ENCODE measurements at regions not wholly inside any gene's neighbourhood (a gene's known extent, or its start where the extent isn't known, plus 50 kb on each side); places are given as distances from the start of the nearest gene placed in this dataset.

DNA sequence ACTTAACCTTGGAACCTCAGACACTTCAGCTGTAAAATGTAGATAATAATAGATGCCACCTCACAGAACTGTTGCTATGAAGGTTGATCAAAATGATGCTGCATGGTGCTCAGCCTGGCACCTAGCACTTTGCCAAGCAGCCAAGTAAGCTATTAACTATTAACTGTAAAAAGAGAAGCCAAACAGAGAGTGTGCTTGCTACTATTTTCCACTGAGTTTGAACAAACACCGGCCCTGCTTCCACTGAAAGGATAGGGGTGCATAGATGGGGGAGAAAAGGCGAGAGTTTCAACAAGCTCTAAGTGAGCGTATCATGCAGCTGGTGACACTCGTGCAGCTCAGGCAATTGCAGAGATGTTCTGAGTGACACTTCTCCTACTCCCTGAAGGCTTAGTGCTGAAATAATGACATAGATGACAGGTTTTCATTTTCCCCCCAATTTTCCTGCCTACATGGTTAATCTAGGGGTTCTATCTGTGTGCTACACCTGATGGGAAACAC lies 78.2 kb downstream of the GPR88 start:
- TF ChIP-seq EZH2 (IDR thresholded peaks at IDR 0.05; ENCODE audit: low read length, unreplicated experiment) = no peak
- TF ChIP-seq, protein P1, sequence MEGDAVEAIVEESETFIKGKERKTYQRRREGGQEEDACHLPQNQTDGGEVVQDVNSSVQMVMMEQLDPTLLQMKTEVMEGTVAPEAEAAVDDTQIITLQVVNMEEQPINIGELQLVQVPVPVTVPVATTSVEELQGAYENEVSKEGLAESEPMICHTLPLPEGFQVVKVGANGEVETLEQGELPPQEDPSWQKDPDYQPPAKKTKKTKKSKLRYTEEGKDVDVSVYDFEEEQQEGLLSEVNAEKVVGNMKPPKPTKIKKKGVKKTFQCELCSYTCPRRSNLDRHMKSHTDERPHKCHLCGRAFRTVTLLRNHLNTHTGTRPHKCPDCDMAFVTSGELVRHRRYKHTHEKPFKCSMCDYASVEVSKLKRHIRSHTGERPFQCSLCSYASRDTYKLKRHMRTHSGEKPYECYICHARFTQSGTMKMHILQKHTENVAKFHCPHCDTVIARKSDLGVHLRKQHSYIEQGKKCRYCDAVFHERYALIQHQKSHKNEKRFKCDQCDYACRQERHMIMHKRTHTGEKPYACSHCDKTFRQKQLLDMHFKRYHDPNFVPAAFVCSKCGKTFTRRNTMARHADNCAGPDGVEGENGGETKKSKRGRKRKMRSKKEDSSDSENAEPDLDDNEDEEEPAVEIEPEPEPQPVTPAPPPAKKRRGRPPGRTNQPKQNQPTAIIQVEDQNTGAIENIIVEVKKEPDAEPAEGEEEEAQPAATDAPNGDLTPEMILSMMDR (conservative IDR thresholded peaks at IDR 0.05; ENCODE audit: low read depth, low read length) = no peak
- TF ChIP-seq EZH2phosphoT487 (IDR thresholded peaks at IDR 0.05; ENCODE audit: borderline replicate concordance, low read length) = no peak
- Histone ChIP-seq H3K36me3 (ENCODE audit: low read depth, low read length) (no peaks in the 10 kb centered on the region), H3K9me3 (ENCODE audit: low read length) (no peaks in the 10 kb centered on the region), H3K9me2 (replicated peaks; ENCODE audit: low read length) (no peaks in the 10 kb centered on the region), H3K27me3 (ENCODE audit: low read length) (no peaks in the 10 kb centered on the region), H3K9ac (ENCODE audit: low read length) (no peak overlapping the region), H3K79me2 (ENCODE audit: low read length) (no peaks in the 10 kb centered on the region), H4K20me1 (ENCODE audit: low read length) (no peaks in the 10 kb centered on the region), H3K4me3 (ENCODE audit: low read length) (no peak overlapping the region), H3K4me1 (ENCODE audit: insufficient read depth, low read length) (peaks cover under 1% of the 10 kb centered on the region; the same call in 1 of the 2 replicates), H2AFZ (ENCODE audit: low read length) (no peak overlapping the region), H3K27ac (ENCODE audit: low read length) (no peak overlapping the region), H3K4me2 (ENCODE audit: low read length) (no peak overlapping the region), H3F3A (ENCODE audit: low read length, unreplicated experiment) (no peaks in the 10 kb centered on the region)
- no TSS peak for BruUV-seq (replicated peaks)
- intact Hi-C loops (cut with micrococcal nuclease) = no loop called here
- POLR2A ChIA-PET (ENCODE audit: unreplicated experiment) = no interaction called here
- CTCF ChIA-PET = no interaction called here
- ATAC-seq (no peak), DNase-seq (no peak)

DNA sequence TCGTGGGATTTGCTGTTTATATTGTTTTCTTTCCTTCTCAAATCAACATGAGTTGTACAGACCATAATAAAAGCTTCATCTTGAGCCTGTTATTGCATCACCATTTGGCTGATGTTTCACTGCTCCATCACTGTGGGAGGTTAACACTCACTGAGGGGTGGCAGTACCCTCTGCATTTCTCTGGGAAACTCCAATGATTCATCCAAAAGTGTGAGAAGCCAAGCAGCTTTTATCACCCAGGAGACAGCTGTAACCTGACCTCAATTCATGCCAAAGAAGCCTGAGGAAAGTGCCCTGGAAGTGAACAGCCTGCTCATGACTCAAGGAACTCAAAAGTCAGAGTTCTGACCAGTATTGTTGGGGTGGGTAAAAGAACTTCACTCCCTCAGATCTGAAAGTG lies 84.1 kb downstream of the GPR88 start:
- ChIA-PET CTCF (no interaction called here), POLR2A (ENCODE audit: unreplicated experiment) (no interaction called here)
- intact Hi-C loops (cut with micrococcal nuclease) = no loop called here

DNA sequence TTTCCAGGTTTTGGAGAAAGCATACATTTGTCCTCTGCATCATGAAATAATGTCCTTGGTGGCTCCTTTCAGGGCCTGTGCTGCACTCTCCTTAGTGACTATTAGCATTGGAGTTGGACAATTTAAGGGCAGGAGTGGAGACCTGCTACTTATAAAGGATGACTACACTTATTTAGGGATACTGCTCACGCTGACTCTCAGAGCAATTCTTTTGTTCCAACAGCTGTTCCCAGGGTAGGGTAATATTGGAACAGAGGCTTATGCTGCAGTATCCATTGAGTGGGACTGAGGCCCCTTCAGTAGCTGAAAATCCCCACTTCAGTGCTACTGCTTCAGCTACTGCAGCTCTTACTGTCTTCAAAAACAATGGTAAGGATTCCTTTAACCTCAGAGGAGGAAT lies 84.6 kb downstream of the GPR88 start:
- Histone ChIP-seq H3K36me3 (ENCODE audit: low read depth, low read length) (no peaks in the 10 kb centered on the region), H3K79me2 (ENCODE audit: low read length) (no peaks in the 10 kb centered on the region), H3K27ac (ENCODE audit: low read length) (peak overlapping the region; percentile 95), H3K4me2 (ENCODE audit: low read length) (peak overlapping the region; percentile 75), H3K9me2 (replicated peaks; ENCODE audit: low read length) (no peaks in the 10 kb centered on the region), H3K9ac (ENCODE audit: low read length) (peak overlapping the region; percentile 63), H2AFZ (ENCODE audit: low read length) (no peak overlapping the region), H3K4me3 (ENCODE audit: low read length) (no peak overlapping the region), H3K9me3 (ENCODE audit: low read length) (no peaks in the 10 kb centered on the region), H3K27me3 (ENCODE audit: low read length) (no peaks in the 10 kb centered on the region), H4K20me1 (ENCODE audit: low read length) (no peaks in the 10 kb centered on the region), H3F3A (ENCODE audit: low read length, unreplicated experiment) (peaks cover 16% of the 10 kb centered on the region), H3K4me1 (ENCODE audit: insufficient read depth, low read length) (peaks cover 61% of the 10 kb centered on the region)
- no peak for ATAC-seq
- DNase-seq = no peak
- intact Hi-C loops (cut with micrococcal nuclease) = no loop called here
- ChIA-PET CTCF (no interaction called here), POLR2A (ENCODE audit: unreplicated experiment) (no interaction called here)
- no TSS peak for BruUV-seq (replicated peaks)
- TF ChIP-seq EZH2 (IDR thresholded peaks at IDR 0.05; ENCODE audit: low read length, unreplicated experiment) (no peak), EZH2phosphoT487 (IDR thresholded peaks at IDR 0.05; ENCODE audit: borderline replicate concordance, low read length) (no peak)
- TF ChIP-seq, protein P1 (conservative IDR thresholded peaks at IDR 0.05; ENCODE audit: low read depth, low read length) = no peak

More for the DNA sequence above, 84.1 kb downstream of the GPR88 start:
- no peaks in the 10 kb centered on the region for H3K79me2 ChIP-seq (ENCODE audit: low read length)
- H2AFZ ChIP-seq (ENCODE audit: low read length) = no peak overlapping the region
- peak; percentile 97 for DNase-seq
- H3K4me2 ChIP-seq (ENCODE audit: low read length) = peak overlapping the region; percentile 75
- no peaks in the 10 kb centered on the region for H4K20me1 ChIP-seq (ENCODE audit: low read length)
- no peaks in the 10 kb centered on the region for H3K27me3 ChIP-seq (ENCODE audit: low read length)
- no peak overlapping the region for H3K4me3 ChIP-seq (ENCODE audit: low read length)
- BruUV-seq (replicated peaks) = no TSS peak
- peak overlapping the region; percentile 63 for H3K9ac ChIP-seq (ENCODE audit: low read length)
- H3K27ac ChIP-seq (ENCODE audit: low read length) = peak overlapping the region; percentile 95
- H3K9me2 ChIP-seq (replicated peaks; ENCODE audit: low read length) = no peaks in the 10 kb centered on the region
- no peaks in the 10 kb centered on the region for H3K36me3 ChIP-seq (ENCODE audit: low read depth, low read length)
- TF ChIP-seq EZH2phosphoT487 (IDR thresholded peaks at IDR 0.05; ENCODE audit: borderline replicate concordance, low read length) = no peak
- no peak for TF ChIP-seq EZH2 (IDR thresholded peaks at IDR 0.05; ENCODE audit: low read length, unreplicated experiment)
- TF ChIP-seq, protein P1 (conservative IDR thresholded peaks at IDR 0.05; ENCODE audit: low read depth, low read length) = no peak
- H3K9me3 ChIP-seq (ENCODE audit: low read length) = no peaks in the 10 kb centered on the region
- H3K4me1 ChIP-seq (ENCODE audit: insufficient read depth, low read length) = peaks cover 56% of the 10 kb centered on the region
- peak; percentile 76 for ATAC-seq
- peaks cover 14% of the 10 kb centered on the region for H3F3A ChIP-seq (ENCODE audit: low read length, unreplicated experiment)

All from PC-3 (cell line).